ENCODE measurements at regions not wholly inside any gene's neighbourhood (a gene's known extent, or its start where the extent isn't known, plus 50 kb on each side); places are given as distances from the start of the nearest gene placed in this dataset.

DNA sequence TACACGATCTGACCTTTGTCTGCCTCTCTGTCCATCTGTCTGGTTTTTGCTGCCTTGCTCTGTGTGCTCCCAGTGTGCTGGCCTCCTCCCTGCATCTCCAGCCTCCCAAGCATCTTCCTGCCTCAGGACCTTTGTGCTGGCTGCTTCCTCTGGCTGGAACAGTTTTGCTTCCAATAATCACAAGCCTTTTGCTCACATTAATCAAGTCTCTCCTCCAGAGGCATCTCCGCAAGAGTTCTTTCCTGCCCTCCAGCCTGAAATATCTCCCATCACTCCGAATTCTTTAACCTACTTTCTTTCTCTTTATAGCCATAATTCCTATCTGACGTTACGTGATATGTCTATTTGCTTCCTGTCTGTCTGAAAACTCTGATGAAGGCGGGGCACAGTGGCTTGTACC, 267.1 kb downstream of the ABCC12 start:
- Histone ChIP-seq H3K4me1 (ENCODE audit: insufficient read depth, low read length) (peaks cover 23% of the 10 kb centered on the region), H4K20me1 (ENCODE audit: insufficient read depth, low read length) (no peaks in the 10 kb centered on the region), H3K4me2 (ENCODE audit: low read depth, low read length) (no peak overlapping the region), H3K9me3 (ENCODE audit: low read length) (no peaks in the 10 kb centered on the region), H3K4me3 (replicated peaks in 1 of 3; ENCODE audit: insufficient read depth in 1 of 3, low read depth in 2 of 3, low read length in 3 of 3) (no peak overlapping the region), H3K79me2 (ENCODE audit: insufficient read depth, low read length) (no peaks in the 10 kb centered on the region), H3K27me3 (ENCODE audit: control insufficient read depth in 1 of 2, insufficient read depth in 2 of 2, low read length in 2 of 2) (no peaks in the 10 kb centered on the region; a peak in 1 of 5 replicates), H3K36me3 (replicated peaks in 1 of 2; ENCODE audit: control insufficient read depth in 1 of 2, insufficient read depth in 2 of 2, low read length in 2 of 2) (no peaks in the 10 kb centered on the region), H3K27ac (ENCODE audit: extremely low read length, insufficient read depth, low read length) (no peak overlapping the region), H2AFZ (ENCODE audit: low read length) (no peak overlapping the region), H3K9ac (ENCODE audit: insufficient read depth, low read depth, low read length) (no peak overlapping the region)
- in situ Hi-C loops (cut with HindIII; ENCODE audit: extremely low pct_ligation_motif_present, low pct_unique_long_range_greater_than_20kb), result no loop called here
- TF ChIP-seq, protein P1, sequence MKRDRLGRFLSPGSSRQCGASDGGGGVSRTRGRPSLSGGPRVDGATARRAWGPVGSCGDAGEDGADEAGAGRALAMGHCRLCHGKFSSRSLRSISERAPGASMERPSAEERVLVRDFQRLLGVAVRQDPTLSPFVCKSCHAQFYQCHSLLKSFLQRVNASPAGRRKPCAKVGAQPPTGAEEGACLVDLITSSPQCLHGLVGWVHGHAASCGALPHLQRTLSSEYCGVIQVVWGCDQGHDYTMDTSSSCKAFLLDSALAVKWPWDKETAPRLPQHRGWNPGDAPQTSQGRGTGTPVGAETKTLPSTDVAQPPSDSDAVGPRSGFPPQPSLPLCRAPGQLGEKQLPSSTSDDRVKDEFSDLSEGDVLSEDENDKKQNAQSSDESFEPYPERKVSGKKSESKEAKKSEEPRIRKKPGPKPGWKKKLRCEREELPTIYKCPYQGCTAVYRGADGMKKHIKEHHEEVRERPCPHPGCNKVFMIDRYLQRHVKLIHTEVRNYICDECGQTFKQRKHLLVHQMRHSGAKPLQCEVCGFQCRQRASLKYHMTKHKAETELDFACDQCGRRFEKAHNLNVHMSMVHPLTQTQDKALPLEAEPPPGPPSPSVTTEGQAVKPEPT (CRISPR knock-in tag; IDR thresholded peaks at IDR 0.05; ENCODE audit: low read depth), result no peak
- TF ChIP-seq, protein P2, sequence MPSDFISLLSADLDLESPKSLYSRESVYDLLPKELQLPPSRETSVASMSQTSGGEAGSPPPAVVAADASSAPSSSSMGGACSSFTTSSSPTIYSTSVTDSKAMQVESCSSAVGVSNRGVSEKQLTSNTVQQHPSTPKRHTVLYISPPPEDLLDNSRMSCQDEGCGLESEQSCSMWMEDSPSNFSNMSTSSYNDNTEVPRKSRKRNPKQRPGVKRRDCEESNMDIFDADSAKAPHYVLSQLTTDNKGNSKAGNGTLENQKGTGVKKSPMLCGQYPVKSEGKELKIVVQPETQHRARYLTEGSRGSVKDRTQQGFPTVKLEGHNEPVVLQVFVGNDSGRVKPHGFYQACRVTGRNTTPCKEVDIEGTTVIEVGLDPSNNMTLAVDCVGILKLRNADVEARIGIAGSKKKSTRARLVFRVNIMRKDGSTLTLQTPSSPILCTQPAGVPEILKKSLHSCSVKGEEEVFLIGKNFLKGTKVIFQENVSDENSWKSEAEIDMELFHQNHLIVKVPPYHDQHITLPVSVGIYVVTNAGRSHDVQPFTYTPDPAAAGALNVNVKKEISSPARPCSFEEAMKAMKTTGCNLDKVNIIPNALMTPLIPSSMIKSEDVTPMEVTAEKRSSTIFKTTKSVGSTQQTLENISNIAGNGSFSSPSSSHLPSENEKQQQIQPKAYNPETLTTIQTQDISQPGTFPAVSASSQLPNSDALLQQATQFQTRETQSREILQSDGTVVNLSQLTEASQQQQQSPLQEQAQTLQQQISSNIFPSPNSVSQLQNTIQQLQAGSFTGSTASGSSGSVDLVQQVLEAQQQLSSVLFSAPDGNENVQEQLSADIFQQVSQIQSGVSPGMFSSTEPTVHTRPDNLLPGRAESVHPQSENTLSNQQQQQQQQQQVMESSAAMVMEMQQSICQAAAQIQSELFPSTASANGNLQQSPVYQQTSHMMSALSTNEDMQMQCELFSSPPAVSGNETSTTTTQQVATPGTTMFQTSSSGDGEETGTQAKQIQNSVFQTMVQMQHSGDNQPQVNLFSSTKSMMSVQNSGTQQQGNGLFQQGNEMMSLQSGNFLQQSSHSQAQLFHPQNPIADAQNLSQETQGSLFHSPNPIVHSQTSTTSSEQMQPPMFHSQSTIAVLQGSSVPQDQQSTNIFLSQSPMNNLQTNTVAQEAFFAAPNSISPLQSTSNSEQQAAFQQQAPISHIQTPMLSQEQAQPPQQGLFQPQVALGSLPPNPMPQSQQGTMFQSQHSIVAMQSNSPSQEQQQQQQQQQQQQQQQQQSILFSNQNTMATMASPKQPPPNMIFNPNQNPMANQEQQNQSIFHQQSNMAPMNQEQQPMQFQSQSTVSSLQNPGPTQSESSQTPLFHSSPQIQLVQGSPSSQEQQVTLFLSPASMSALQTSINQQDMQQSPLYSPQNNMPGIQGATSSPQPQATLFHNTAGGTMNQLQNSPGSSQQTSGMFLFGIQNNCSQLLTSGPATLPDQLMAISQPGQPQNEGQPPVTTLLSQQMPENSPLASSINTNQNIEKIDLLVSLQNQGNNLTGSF (CRISPR knock-in tag; IDR thresholded peaks at IDR 0.05), result no peak
- TF ChIP-seq ZNF563 (CRISPR knock-in tag; IDR thresholded peaks at IDR 0.05), result no peak
- no peak for TF ChIP-seq SKI (IDR thresholded peaks at IDR 0.05; ENCODE audit: partially characterized antibody)
- TF ChIP-seq, protein P3, sequence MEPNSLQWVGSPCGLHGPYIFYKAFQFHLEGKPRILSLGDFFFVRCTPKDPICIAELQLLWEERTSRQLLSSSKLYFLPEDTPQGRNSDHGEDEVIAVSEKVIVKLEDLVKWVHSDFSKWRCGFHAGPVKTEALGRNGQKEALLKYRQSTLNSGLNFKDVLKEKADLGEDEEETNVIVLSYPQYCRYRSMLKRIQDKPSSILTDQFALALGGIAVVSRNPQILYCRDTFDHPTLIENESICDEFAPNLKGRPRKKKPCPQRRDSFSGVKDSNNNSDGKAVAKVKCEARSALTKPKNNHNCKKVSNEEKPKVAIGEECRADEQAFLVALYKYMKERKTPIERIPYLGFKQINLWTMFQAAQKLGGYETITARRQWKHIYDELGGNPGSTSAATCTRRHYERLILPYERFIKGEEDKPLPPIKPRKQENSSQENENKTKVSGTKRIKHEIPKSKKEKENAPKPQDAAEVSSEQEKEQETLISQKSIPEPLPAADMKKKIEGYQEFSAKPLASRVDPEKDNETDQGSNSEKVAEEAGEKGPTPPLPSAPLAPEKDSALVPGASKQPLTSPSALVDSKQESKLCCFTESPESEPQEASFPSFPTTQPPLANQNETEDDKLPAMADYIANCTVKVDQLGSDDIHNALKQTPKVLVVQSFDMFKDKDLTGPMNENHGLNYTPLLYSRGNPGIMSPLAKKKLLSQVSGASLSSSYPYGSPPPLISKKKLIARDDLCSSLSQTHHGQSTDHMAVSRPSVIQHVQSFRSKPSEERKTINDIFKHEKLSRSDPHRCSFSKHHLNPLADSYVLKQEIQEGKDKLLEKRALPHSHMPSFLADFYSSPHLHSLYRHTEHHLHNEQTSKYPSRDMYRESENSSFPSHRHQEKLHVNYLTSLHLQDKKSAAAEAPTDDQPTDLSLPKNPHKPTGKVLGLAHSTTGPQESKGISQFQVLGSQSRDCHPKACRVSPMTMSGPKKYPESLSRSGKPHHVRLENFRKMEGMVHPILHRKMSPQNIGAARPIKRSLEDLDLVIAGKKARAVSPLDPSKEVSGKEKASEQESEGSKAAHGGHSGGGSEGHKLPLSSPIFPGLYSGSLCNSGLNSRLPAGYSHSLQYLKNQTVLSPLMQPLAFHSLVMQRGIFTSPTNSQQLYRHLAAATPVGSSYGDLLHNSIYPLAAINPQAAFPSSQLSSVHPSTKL (CRISPR knock-in tag; IDR thresholded peaks at IDR 0.05), result no peak
- no peak for TF ChIP-seq KLF15 (CRISPR knock-in tag; IDR thresholded peaks at IDR 0.05; ENCODE audit: borderline replicate concordance)
- TF ChIP-seq ZNF263 (CRISPR knock-in tag; IDR thresholded peaks at IDR 0.05), result 0 out of 2 replicates have a peak, but pooled peaks have one; percentile 47
- ChIA-PET POLR2A (no interaction called here), CTCF (ENCODE audit: low intra/inter-chr PET ratio, low total read pairs) (no interaction called here)
- DNase-seq (ENCODE audit: low spot score), result no peak
- ATAC-seq, result peak; percentile 31
- intact Hi-C loops (cut with micrococcal nuclease; ENCODE audit: unreplicated experiment), result no loop called here
- 60% methylated on average over 6 of the region's 6 CpGs for WGBS (ENCODE audit: low lambda C conversion rate)
- no TSS peak for BruUV-seq (replicated peaks)
- FAIRE-seq, result no peak
